Suppressor macrophage treated with lipopolysaccharide for 1 hour (primary cell): ENCODE measurements at regions not wholly inside any gene's neighbourhood (a gene's known extent, or its start where the extent isn't known, plus 50 kb on each side); places are given as distances from the start of the nearest gene placed in this dataset.

Source experiments
- DNase-seq, 3 donors: peaks; one replicate each; pipeline ENCODE4 v3.0.0-alpha.2; 2020 to 2022

DNA sequence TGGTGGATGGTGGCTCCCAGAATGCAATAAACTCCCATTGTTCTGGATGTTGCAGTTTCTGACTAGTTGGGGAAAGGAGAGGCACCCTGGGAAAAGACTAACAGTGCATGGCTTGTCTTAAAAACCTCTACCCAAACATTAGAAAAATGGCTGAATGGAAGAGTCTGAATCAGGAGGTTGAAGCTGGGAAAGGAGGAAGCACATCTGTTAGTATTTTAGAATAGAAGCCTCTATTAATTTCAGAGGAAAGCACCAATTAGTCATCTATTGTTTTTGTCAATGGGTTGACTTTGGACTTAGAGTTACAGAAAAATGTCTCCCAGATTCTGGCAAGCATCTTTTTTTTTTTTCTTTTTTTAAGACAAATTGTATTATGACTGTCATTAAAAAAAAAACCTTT lies 56.1 kb upstream of the ELMO1 start:
- peak; percentile 17 to 43 (median 39) for DNase-seq

DNA sequence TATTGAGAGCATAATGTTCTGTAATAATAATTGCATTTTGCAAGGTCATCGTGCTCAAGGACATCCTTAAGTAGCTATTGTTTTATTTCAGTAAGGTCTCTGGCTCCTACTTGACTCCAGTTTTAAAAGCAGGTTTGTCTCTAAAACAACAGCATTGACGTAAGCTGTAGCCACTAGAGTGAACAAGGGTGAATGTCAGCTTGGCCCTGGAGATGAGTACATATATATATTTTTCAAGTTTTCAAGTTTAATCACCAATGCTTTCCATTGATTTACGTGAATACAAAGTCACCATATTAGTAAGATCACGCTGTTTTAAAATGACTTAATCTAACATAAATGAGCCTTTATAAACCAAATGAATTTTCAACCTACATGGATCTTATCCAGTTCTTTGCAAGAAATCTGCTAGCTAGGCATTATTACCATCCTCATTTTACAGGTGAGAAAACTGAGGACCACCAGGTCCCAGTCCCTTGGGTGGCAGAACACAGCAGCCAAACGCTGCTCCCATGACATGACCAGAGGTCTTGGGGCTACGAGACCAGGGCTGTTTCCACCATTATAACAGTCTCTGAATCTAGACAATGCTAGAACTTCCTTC lies 57.2 kb upstream of the ELMO1 start:
- no peak for DNase-seq

DNA sequence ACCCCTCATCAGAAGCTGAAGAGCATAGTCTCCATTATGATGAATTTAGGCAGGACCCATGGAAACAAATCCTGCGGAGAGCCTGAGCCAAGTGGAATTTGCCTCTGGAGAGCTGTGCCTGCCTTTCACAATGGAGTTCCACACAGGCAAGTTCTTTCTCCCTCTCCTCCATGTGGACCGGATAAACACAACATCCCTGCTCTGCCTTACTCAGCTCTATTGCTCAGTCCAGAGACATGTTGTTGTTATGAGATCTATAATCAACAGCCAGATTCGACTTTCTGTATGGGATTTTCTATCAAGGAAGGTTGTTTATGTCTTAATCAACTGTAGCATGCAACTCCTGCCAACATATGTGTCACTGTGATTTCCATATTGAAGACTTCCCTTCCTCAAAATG lies 59.5 kb upstream of the ELMO1 start:
- DNase-seq = peak in 2 of 3 donors; percentile 21 to 31

DNA sequence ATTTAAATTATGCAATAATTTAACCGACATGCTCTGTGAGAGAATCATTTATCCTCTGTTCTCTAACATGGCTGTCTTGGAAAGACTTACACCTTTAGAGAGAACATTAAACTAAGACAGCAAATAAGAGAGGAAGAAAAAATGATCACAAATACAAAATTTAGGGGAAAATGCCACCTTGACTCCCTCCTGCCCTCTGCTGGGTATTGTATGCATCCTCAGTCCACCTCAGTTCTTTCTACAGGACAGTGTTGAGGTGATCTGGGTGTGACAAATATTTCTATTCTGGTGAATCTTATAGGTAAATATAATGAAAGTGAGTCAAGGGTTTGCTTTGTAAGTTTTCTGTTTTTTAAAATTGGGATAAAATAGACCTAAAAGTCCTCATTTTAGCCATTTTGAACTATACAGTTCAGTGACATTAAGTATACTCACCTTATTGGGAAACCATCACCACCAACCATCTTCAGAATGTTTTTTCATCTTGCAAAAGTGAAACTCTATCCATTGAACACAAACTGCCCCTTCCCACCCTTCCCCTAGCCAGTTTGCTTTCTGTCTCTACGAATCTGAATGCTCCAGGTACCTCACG lies 61.5 kb upstream of the ELMO1 start:
- DNase-seq = peak; percentile 49 to 61 (median 56)

DNA sequence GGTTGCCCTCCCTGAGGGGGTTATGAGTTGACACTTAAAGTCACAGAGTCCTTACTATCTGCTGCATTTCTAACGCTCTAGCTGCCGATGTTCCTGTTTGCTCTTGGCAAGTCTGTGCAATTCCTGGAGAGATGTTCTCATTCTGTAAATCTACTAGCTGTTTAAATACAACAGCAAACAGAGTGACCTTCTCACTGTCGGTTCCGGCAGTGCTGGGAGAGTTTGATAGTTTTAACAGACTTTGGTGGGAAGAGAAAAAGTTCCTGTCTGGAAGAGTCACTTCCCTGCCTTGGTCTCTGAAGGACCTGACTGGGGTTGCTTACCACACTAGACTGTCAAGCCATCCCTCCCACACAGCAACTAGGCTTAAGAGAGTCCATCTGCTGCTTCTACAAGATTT lies 63.3 kb upstream of the ELMO1 start:
- no peak for DNase-seq

DNA sequence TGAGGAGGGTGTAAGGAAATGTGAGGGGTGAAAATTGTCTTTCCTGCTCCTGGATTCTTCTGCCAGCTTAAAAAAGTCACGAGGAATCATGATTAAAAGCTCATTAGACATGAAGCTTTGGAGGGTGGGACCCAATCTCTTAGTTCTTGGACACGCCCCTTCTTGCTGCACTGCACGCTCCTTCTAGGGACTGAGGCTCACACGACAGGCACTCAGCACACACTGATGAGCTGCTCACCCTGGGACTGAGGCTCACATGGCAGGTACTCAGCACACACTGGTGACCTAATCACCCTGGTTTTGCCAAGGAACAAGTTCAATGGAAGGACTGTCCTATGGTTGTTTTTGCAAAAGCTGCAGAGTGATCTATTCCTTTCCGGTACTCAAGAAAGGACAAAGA lies 65.8 kb upstream of the ELMO1 start:
- no peak for DNase-seq

DNA sequence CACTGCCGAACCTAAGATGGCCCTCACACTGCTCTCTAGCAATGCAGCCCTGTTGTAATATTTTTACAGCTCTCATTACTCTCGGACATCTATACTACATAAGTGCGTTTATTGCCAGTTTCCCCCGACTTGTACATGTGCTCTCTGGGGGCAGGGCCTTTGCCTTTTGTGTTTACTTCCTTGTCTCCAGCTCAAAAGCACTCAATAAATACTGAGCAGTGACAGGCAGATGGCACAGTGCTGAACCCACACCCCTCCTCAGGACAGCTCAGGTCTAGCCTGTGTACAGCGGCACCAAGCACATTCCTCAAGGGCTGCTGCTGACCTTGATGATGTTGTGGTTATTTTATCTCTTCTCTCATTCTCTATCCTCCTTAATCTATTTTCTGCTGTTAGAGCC lies 68.0 kb upstream of the ELMO1 start:
- DNase-seq = no peak

DNA sequence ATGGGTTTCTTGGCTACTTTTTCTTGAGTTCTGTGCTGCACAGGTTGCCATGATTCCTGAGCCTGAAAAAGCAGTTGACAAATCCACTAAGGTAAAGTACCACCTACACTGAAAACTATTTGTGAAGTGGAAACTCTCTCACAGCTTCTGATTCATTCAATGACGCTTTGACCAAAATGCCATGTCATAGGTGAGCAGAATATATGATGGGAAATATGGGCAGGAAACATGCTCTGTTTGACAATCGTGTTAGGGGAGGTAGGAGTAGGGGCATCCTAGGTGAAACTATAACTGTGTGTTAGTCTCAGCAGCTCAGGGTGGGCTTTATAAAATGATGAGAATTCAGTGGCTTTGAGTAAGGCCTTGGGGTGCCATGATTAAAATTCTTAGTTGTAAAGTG lies 69.6 kb upstream of the ELMO1 start:
- no peak for DNase-seq

DNA sequence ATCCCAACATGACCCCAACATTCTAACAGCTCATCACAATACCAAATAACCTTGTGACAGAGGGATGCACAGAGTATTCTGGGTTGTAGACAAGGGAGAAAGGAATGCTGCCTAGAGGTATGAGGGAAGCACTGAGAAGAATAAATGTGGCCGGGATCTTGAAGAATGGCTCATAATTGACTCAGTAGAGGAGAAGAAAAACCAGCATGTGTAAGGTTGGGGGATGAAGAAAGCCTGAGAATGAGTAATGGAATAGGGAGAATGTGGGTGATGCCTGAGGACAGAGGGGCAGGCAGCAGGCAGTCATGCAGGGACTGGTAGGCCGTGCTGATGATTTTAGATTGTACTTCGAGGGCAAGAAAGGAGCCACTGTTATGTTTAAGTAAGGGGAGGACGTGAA lies 75.4 kb upstream of the ELMO1 start:
- DNase-seq = no peak

DNA sequence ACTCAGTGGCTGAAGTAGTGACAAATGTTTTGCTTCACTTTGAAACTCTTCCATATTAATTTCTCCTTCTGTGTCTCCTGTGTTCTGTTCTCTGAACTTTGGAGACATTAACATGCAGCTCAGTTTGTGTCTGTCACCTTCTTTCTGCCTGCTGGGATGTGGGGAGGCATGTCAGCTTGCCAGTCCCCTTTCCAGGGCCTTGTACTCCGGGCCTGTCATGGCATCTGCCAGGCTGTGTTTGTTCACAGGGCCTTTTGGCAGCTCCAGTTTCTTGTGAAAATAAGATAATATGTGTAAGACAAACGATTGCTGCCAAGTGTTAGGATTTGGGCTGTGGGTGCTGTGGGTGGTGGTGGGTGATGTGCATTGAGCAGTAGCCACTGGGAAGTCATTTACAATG lies 76.1 kb upstream of the ELMO1 start:
- no peak for DNase-seq

DNA sequence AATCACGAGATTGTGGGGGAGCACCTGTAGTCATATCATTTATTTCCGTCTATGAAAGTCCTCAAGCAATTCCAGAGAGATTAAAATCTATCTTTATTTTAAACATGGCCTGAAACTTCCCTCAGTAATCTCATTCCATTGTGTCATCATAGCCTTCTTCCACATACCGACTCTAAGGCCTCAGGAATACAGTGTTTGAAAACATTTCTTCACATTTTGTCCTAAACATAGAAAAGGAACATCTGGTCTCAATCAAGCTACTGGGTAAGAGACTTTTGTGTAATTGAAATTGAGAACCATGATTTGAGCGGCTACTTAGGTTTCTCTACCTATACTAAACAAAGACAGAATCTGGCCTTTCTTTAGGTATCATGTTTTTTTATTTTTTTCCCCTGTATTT lies 78.0 kb upstream of the ELMO1 start:
- no peak for DNase-seq

DNA sequence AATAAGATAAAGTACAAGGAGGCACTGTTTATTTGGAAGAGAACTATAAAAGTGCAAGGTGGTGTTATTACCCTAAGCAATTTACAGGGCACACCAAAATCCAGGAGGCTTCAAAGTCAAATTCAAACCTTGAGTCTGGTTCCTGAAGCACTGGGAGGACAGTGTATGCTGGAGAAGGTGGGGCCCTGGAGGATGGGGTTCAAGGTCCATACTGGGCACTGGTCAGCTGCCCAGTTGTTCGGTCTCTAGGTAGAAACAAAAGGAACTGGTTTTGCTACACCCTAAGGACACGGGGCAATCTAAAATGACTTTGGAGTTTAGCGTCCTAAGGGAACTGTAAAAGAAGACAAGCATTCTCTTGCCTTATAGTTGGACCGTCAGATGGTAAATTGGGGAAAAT lies 78.4 kb upstream of the ELMO1 start:
- no peak for DNase-seq

DNA sequence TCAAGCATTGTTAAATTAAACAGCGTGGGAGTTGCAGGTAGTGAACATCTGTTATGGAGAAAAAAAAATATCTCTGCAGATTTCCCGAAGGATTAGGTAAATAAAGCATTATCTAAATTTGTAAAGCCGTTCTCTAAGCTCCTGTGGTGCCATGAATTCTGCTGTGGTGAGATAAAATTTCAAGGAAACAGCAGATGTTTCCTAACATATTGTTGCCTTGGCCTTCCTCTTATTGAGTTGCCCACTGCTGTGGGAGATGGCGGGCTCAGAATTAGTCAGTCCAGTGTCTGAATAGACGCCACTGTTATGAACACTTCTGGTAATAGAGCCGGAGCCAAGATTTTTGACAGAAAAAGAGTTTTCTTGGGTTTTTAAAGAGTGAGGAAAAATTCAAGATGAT lies 82.6 kb upstream of the ELMO1 start:
- peak; percentile 37 to 56 (median 50) for DNase-seq

DNA sequence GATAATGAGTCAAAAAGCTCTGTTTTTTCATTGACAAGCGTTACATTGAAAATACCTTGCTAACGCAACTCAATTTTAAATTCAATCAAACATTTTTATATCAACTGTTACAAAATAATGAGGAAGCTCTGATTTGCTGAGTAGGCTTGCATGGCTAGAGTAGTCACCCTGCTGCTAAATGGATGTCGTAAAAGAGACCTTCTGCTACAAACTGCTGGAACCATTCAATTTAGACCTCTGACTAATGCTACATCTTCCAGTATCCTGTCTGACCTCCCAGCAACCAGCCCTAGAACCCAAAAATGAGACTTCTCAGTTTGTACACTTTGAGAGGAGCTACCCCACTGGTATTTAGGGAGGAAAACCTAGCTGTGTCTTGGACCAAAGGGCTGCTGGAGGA lies 84.0 kb upstream of the ELMO1 start:
- peak in 2 of 3 donors; percentile 42 to 49 for DNase-seq

DNA sequence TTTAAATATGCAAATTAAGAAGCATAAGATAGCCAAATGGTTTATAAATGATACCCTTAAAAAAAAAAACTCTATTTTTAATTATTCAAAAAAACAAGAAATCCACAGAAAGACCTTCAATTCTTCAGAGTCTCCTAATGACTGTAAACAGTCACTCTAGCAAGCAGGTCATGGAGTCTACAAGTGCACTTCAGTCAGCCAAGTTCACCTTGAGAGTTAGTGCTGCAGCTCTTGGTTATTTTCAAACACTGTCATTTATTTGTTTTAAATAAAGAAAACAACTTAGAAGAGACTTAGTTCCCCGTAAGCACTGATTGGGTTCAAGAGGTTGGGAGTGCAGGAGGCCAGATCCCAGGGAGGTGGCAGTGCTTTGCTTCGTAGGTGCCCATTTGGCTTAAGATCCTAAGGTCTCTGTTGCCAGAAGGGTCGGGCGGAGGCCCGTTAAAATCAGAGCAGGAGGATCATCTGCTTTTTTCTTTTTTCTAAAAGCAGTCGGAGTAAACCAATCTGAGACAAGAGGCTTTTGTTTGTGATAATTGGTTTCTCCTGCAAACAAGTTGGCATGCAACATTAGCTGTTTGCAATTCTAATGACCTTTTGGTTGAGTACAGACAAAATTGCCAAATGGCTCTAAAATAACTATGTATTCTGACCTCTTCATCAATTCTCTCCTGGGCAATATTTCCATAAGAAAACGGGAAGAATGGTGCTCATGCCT lies 86.4 kb upstream of the ELMO1 start:
- DNase-seq = no peak

DNA sequence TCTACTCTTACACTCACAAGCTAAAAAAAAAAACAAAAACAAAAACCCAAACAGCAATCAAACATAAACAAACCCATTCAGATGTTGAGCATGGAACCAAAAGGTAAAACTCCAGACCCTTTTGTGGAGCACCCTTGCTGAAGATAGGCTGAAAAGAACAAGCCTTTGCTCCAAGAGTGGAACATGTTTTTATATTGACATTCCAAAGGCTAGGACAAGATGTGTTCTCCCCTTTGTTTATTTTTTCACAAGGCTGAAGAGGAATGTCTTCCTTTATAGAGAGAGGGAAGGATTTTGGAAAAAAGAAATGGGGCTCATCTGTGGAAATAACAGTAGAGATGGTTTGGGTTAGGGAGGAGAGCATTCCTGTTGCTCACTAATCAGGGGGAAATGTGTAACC lies 87.2 kb upstream of the ELMO1 start:
- no peak for DNase-seq

DNA sequence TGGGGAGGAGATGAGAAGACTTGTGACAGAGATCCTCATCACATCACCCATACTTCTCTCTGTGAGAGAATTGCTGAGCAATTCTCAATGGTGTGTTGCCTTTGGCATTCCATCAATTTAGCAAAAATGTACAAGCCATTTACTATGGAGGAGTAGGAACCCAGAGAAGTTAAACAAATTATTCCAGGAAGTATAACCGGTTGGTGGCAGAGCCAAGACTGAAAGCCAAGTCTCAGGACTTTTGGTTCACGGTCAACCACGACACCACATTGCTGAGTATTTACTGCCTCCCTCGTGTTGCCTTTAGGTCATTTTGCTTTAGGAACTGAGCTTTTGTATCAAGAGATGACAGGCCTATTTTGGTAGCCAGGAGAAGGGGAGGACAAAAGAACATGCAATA lies 88.0 kb upstream of the ELMO1 start:
- DNase-seq = no peak

DNA sequence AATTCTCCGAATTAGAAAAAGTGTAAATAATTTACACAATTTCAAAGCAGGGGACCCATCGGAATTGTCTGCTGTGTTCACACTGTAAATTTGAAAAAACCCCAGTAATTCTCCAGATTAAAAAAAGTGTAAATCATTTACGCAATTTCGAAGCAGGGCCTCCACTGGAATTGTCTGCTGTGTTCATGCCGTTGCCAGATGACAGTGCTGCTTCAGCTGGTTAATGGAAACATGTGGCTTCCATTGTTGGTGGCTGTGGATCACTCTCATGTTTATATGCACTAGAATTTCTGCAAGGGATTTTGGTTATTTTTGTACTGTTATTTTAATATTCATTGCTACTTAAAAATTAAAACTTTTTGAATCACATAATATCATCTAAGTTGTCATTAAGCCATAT lies 88.8 kb upstream of the ELMO1 start:
- no peak for DNase-seq

DNA sequence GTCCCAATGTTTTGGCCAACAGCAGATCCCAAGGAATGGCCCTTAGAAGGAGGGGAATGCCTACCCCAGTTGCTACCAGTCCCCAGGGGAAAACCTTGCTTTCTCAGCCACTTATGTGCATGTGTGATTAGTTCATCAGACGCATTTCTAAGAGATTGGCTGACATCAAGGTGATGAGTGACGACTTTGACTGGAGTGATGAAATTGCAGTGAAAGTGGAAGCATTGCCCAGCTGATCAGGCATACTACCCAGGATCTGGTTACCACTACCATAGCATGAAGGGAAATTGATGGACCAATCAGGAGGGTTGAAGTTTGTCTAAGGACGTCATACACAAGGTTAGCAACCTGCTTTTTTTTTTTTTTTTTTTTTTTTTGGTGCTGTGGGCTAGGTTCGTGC lies 90.3 kb upstream of the ELMO1 start:
- no peak for DNase-seq

DNA sequence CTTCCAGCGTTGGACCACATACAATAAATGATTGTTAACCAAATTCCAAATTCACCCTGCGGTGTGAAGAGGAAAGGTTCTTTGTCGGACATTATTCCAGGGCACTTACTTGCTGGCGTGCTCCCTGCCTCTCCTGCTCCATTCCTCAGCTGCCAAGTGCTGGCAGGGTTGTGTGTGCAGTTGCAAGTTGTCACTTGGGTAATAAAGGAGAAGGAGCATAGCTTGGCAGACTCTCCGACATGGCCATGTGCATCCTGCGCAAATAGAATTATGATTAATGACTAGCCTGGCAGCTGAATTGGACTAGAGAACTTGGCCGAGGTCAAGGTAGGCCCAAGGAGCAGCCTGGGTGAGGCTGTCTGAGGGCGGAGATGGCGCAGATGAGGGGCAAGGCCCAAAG lies 92.3 kb upstream of the ELMO1 start:
- DNase-seq = no peak

DNA sequence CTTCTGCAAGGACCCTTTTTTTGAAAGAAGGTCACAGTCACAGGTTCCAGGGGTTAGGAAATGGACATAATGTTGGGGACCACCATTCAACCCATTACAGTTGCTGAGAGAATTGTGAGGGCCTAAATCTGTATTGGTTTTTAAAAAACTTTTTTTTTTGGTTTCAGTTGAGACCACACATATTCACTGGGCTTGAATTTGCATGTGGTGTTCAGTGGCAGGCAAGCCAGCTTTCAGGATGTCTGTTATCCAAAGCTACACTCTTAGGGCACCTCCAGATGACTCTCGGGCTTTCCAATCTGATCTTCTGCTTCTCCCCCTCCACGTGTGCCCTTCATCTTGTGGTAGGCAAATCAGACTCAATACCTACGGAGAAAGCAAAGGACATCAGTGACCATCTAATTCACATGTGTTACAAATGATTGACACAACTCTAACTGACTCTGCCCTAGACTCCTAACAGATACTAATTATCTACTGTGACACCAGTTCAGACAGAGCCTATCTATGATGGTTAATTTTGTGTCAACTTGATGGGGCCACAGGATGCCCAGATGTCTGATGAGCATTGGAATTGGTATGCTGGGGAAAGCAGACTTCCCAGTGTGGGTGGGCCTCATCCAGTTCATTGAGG lies 93.3 kb upstream of the ELMO1 start:
- no peak for DNase-seq

DNA sequence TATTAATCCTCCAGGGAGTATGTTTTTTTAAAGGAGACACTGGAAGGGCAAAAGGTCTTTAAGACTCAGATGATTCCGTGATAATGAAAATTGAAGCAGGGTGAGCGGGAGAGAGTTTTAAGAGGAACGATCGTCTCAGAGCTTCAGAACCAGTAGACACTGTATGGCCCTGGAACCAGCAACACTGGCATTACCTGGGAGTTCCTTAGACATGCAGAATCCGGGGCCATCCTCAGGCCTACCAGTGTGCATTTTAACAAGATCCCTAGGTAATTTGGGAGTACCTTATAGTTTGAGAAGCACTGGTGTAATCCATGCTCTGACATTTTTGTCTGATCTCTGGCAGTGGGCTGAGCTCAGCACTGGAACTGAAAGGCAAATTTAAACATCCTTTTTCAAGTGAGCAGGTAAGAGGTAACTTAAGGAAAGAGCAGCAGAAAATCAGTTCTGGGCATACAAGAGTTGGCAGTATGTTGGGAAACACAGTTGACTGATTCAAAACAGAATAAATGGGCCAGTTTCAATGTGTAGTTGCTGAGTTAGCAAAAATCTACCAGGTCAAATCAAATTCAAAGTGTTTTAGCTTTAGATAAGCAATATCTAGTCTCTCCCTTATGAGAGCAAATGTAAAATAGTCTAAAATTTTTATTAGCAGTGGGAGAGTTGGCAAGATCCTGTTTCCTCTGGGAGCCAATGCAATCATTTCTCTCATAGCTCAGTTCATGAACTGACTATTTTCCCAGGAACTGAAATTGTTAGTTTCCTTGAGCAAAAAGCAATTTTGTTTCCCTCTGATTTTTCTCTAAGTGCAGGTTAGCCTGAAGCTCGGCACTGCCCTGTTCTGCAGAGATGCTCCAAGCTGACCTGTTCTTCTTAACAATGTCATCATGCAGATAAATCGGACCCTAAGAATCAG lies 97.2 kb upstream of the ELMO1 start:
- no peak for DNase-seq

DNA sequence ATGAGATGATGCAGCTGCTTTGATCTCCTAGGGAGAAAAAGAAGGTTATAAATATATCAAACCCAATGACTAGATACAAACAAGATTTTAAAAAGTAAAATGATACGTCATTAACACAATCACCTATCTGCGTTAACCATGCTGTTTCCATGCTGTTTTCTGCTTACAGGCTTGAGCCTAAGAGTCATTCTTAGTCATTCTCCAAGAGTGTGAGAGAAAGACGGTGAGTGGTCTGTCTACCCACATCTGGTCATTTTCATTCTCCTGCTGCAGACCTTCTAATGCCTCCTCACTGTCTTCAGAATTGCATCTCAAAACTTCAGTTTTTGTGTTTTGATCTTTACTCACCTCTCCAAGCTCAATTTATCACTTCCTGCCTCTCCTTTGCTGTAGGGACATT lies 98.0 kb upstream of the ELMO1 start:
- DNase-seq = no peak
